Esophagus (tissue), 2 donors: ENCODE measurements at regions not wholly inside any gene's neighbourhood (a gene's known extent, or its start where the extent isn't known, plus 50 kb on each side); places are given as distances from the start of the nearest gene placed in this dataset.

Source experiments
- H3K27ac ChIP-seq, 2 donors: one replicate each; pipeline ENCODE4 v1.5.1; 2013; ENCODE audit warnings: low read depth in 2 of 2, mild to moderate bottlenecking in 2 of 2, inconsistent platforms in 1 of 2, low read length in 1 of 2, moderate library complexity in 1 of 2
- H3K27me3 ChIP-seq, 2 donors: one replicate each; pipeline ENCODE4 v1.6.1; 2013; ENCODE audit warnings: low read length in 2 of 2, control low read depth in 1 of 2, mild to moderate bottlenecking in 1 of 2; ENCODE audit not compliant: insufficient read depth in 2 of 2, control insufficient read depth in 1 of 2
- H3K36me3 ChIP-seq, 2 donors: one replicate each; pipeline ENCODE4 v1.6.1; 2013; ENCODE audit warnings: low read length in 1 of 2; ENCODE audit not compliant: control insufficient read depth in 2 of 2, insufficient read depth in 2 of 2
- H3K4me1 ChIP-seq, 2 donors: one replicate each; pipeline ENCODE4 v1.6.1; 2013; ENCODE audit warnings: low read length in 1 of 2; ENCODE audit not compliant: control insufficient read depth in 2 of 2, insufficient read depth in 2 of 2
- H3K4me3 ChIP-seq, 2 donors: one replicate each; pipeline ENCODE4 v1.5.1; 2013; ENCODE audit warnings: low read length in 2 of 2, mild to moderate bottlenecking in 2 of 2, low read depth in 1 of 2, moderate library complexity in 1 of 2
- H3K9me3 ChIP-seq, 2 donors: one replicate each; pipeline ENCODE4 v1.6.1; 2013; ENCODE audit warnings: mild to moderate bottlenecking in 2 of 2, low read depth in 1 of 2, low read length in 1 of 2, moderate library complexity in 1 of 2; ENCODE audit not compliant: control insufficient read depth in 2 of 2, insufficient read depth in 1 of 2
- WGBS, 2 donors: extraction: QIAGEN DNeasy Blood & Tissue Kit; methylation state at CpG; one replicate each; pipeline ENCODE4 v1.1.7; 2013; 5-methylcytosine and 5-hydroxymethylcytosine counted together
- donor health status: healthy with polysubstance abuse.
- donor health status: Bipolar disorder and iron deficiency.

GRCh38 chr6:14635934-14636591, 518.5 kb downstream of the CD83 start:
- Histone ChIP-seq H3K4me3 (no peak overlapping the region), H3K36me3 (no peaks in the 10 kb centered on the region), H3K9me3 (no peaks in the 10 kb centered on the region), H3K27ac (no peak overlapping the region), H3K27me3 (no peaks in the 10 kb centered on the region), H3K4me1 (no peaks in the 10 kb centered on the region)
- WGBS, 2 donors, result 69 to 80% methylated on average over 6 of the region's 6 CpGs

GRCh38 chr6:14638435-14638905, 520.9 kb downstream of the CD83 start:
- WGBS, 2 donors, result 41 to 48% methylated on average over 4 of the region's 4 CpGs
- Histone ChIP-seq H3K4me3 (no peak overlapping the region), H3K27me3 (no peaks in the 10 kb centered on the region), H3K4me1 (no peaks in the 10 kb centered on the region), H3K27ac (no peak overlapping the region), H3K9me3 (no peaks in the 10 kb centered on the region), H3K36me3 (no peaks in the 10 kb centered on the region)

- H3K27ac ChIP-seq, result no peak overlapping the region
- no peak overlapping the region for H3K4me3 ChIP-seq
Observed at GRCh38 chr6:14638906-14639761, 521.6 kb downstream of the CD83 start.

GRCh38 chr6:14639983-14640599, 522.5 kb downstream of the CD83 start:
- WGBS, 2 donors, result 91% methylated on average over 12 of the region's 12 CpGs
- no peaks in the 10 kb centered on the region for H3K4me1 ChIP-seq

More at GRCh38 chr6:14638906-14639761, 521.6 kb downstream of the CD83 start:
- 12 to 14% methylated on average over 13 of the region's 13 CpGs for WGBS, 2 donors
- H3K4me1 ChIP-seq, result no peaks in the 10 kb centered on the region
- H3K27me3 ChIP-seq, result no peaks in the 10 kb centered on the region
- H3K9me3 ChIP-seq, result no peaks in the 10 kb centered on the region
- no peaks in the 10 kb centered on the region for H3K36me3 ChIP-seq

GRCh38 chr6:14640631-14641030, 523.1 kb downstream of the CD83 start:
- no peaks in the 10 kb centered on the region for H3K27me3 ChIP-seq
- no peak overlapping the region for H3K27ac ChIP-seq
- no peak overlapping the region for H3K4me3 ChIP-seq
- H3K9me3 ChIP-seq, result no peaks in the 10 kb centered on the region
- no peaks in the 10 kb centered on the region for H3K4me1 ChIP-seq
- 75 to 83% methylated on average over 2 of the region's 2 CpGs for WGBS, 2 donors
- no peaks in the 10 kb centered on the region for H3K36me3 ChIP-seq

More at GRCh38 chr6:14639983-14640599, 522.5 kb downstream of the CD83 start:
- no peaks in the 10 kb centered on the region for H3K9me3 ChIP-seq
- H3K36me3 ChIP-seq, result no peaks in the 10 kb centered on the region
- H3K27me3 ChIP-seq, result no peaks in the 10 kb centered on the region
- H3K4me3 ChIP-seq, result no peak overlapping the region
- H3K27ac ChIP-seq, result no peak overlapping the region

- 91 to 96% methylated on average over 18 of the region's 18 CpGs for WGBS, 2 donors
- no peaks in the 10 kb centered on the region for H3K36me3 ChIP-seq
- no peak overlapping the region for H3K27ac ChIP-seq
- no peaks in the 10 kb centered on the region for H3K4me1 ChIP-seq
- H3K27me3 ChIP-seq, result no peaks in the 10 kb centered on the region
- H3K4me3 ChIP-seq, result no peak overlapping the region
- no peaks in the 10 kb centered on the region for H3K9me3 ChIP-seq
Observed at GRCh38 chr6:14641423-14642135, 524.0 kb downstream of the CD83 start.

- no peaks in the 10 kb centered on the region for H3K36me3 ChIP-seq
- no peak overlapping the region for H3K27ac ChIP-seq
- 92 to 95% methylated on average over 8 of the region's 8 CpGs for WGBS, 2 donors
- H3K4me3 ChIP-seq, result no peak overlapping the region
- no peaks in the 10 kb centered on the region for H3K4me1 ChIP-seq
- H3K9me3 ChIP-seq, result no peaks in the 10 kb centered on the region
- H3K27me3 ChIP-seq, result no peaks in the 10 kb centered on the region
Observed at GRCh38 chr6:14642136-14642505, 524.5 kb downstream of the CD83 start.

GRCh38 chr6:14642842-14643241, 525.3 kb downstream of the CD83 start:
- 87 to 91% methylated on average over 2 of the region's 2 CpGs for WGBS, 2 donors
- Histone ChIP-seq H3K4me1 (no peaks in the 10 kb centered on the region), H3K9me3 (no peaks in the 10 kb centered on the region), H3K27ac (no peak overlapping the region), H3K27me3 (no peaks in the 10 kb centered on the region), H3K36me3 (no peaks in the 10 kb centered on the region), H3K4me3 (no peak overlapping the region)

GRCh38 chr6:14644381-14644780, 526.8 kb downstream of the CD83 start:
- no peaks in the 10 kb centered on the region for H3K36me3 ChIP-seq
- H3K27ac ChIP-seq, result no peak overlapping the region
- H3K4me1 ChIP-seq, result no peaks in the 10 kb centered on the region
- no peak overlapping the region for H3K4me3 ChIP-seq
- no peaks in the 10 kb centered on the region for H3K27me3 ChIP-seq
- no peaks in the 10 kb centered on the region for H3K9me3 ChIP-seq
